K562 (cell line): ENCODE measurements at regions not wholly inside any gene's neighbourhood (a gene's known extent, or its start where the extent isn't known, plus 50 kb on each side); places are given as distances from the start of the nearest gene placed in this dataset.

ENCODE experiments used
- ATAC-seq: fragments of 200-7000 bp; cut with Tn5 transposase; 3 replicates; pipeline ENCODE4 v1.9.1; 2020; ENCODE audit warnings: moderate library complexity
- BruUV-seq: library from RNA; stranded (reverse); fragments of 400-500 nt; replicated peaks from 2 replicates; lab custom pipeline; 2021; lab: Mats Ljungman, UMichigan
- CTCF ChIA-PET: fragments of 300-600 bp; formaldehyde crosslinking; extraction: SDS; loops from one replicate; lab custom pipeline; 2021; ENCODE audit warnings: low intra/inter-chr PET ratio; lab: Yijun Ruan, JAX
- POLR2A ChIA-PET: fragments of 300-600, 350-650 bp; sonication (Branson Sonifier 250); formaldehyde crosslinking; extraction: SDS; loops from one replicate; lab custom pipeline; 2021; ENCODE audit warnings: antibody characterized with exemption, inconsistent platforms; lab: Yijun Ruan, JAX
- DNase-seq, 4 experiments: peaks; one replicate each; pipeline versions ENCODE4 v3.0.0 to v3.0.0-alpha.2; 2011 to 2018; ENCODE audit warnings: low spot score in 3 of 4, mixed read lengths in 3 of 4; ENCODE audit errors: extremely low read depth in 1 of 4
- FAIRE-seq: peaks from 2 replicates; lab custom pipeline; 2011; peaks lifted over from hg19 to GRCh38; lab: Jason Lieb, UNC
- H2AFZ ChIP-seq: 2 replicates; pipeline ENCODE4 v1.6.0; 2011; ENCODE audit warnings: low read depth, low read length, control low read depth, inconsistent platforms
- H3K27ac ChIP-seq: fragments of 200-600 bp; 3 replicates; pipeline ENCODE4 v1.8.0; 2011; ENCODE audit warnings: low read depth, mild to moderate bottlenecking, control low read depth, inconsistent platforms, low read length, moderate library complexity, mixed read lengths; ENCODE audit errors: extremely low read depth
- H3K27me3 ChIP-seq, 2 experiments: fragments of 300-600 bp in 1 of 2; 2 replicates in 1 of 2; 3 replicates in 1 of 2; pipeline versions ENCODE4 v1.6.0 to v1.8.0; 2011; ENCODE audit warnings: inconsistent platforms in 2 of 2, low read length in 2 of 2, mild to moderate bottlenecking in 1 of 2, mixed read lengths in 1 of 2, moderate library complexity in 1 of 2; ENCODE audit not compliant: control insufficient read depth in 2 of 2, insufficient read depth in 2 of 2
- H3K36me3 ChIP-seq: fragments of 300-600 bp; 3 replicates; pipeline ENCODE4 v1.8.0; 2011; ENCODE audit warnings: mild to moderate bottlenecking, low read length, inconsistent platforms; ENCODE audit not compliant: control insufficient read depth, insufficient read depth
- H3K4me1 ChIP-seq, 2 experiments: fragments of 200-600 bp in 1 of 2; replicated peaks in 1 of 2; 2 replicates in 1 of 2; 3 replicates in 1 of 2; pipeline versions ENCODE4 v1.5.1 to v1.8.0; 2011; ENCODE audit warnings: inconsistent platforms in 2 of 2, low read length in 2 of 2, mild to moderate bottlenecking in 1 of 2, mixed read lengths in 1 of 2, moderate library complexity in 1 of 2; ENCODE audit not compliant: control insufficient read depth in 2 of 2, insufficient read depth in 2 of 2
- H3K4me2 ChIP-seq: 2 replicates; pipeline ENCODE4 v1.6.1; 2011; ENCODE audit warnings: low read length, control low read depth, inconsistent platforms, mixed read lengths; ENCODE audit not compliant: insufficient read depth
- H3K4me3 ChIP-seq: fragments of 200-600 bp; sonication (generic), shearing (Covaris generic); 2 replicates; pipeline ENCODE4 v1.5.1; 2016; ENCODE audit warnings: control low read depth, inconsistent platforms
- H3K79me2 ChIP-seq: fragments of 200-600 bp; 3 replicates; pipeline ENCODE4 v1.8.0; 2011; ENCODE audit warnings: low read length, inconsistent platforms; ENCODE audit not compliant: control insufficient read depth, insufficient read depth
- H3K9ac ChIP-seq, 2 experiments: 2 replicates each; pipeline versions ENCODE4 v1.6.0 to v1.6.1; 2011; ENCODE audit warnings: low read depth in 2 of 2, low read length in 2 of 2, control low read depth in 1 of 2, inconsistent platforms in 1 of 2, mild to moderate bottlenecking in 1 of 2, mixed read lengths in 1 of 2; ENCODE audit not compliant: insufficient read depth in 1 of 2
- H3K9me1 ChIP-seq: one replicate; pipeline ENCODE4 v1.6.0; 2011; ENCODE audit warnings: inconsistent platforms, mild to moderate bottlenecking, low read length, moderate library complexity; ENCODE audit not compliant: control insufficient read depth, insufficient read depth
- H3K9me3 ChIP-seq: replicated peaks from 2 replicates; pipeline ENCODE4 v1.5.1; 2011; ENCODE audit warnings: low read depth, low read length, inconsistent platforms; ENCODE audit not compliant: control insufficient read depth, insufficient read depth
- H4K20me1 ChIP-seq: replicated peaks from 2 replicates; pipeline ENCODE4 v1.6.1; 2011; ENCODE audit warnings: low read length, inconsistent platforms, mixed read lengths; ENCODE audit not compliant: control insufficient read depth, insufficient read depth
- ARNT ChIP-seq, 2 experiments: fragments of 450-650 bp; IDR thresholded peaks; 2 replicates each; pipeline ENCODE4 v1.6.1; 2016; ENCODE audit warnings: mild to moderate bottlenecking in 1 of 2
- BRCA1 ChIP-seq, 2 experiments: fragments of 450-650 bp in 1 of 2; sonication (generic) in 1 of 2; formaldehyde crosslinking in 1 of 2; IDR thresholded peaks; 2 replicates each; pipeline versions ENCODE4 v1.5.0 to v1.6.1; 2017 to 2020; ENCODE audit warnings: mild to moderate bottlenecking in 1 of 2, missing genetic modification reagents in 1 of 2
- C11orf30 ChIP-seq: fragments of 450-650 bp; IDR thresholded peaks from 2 replicates; pipeline ENCODE4 v1.6.1; 2016; ENCODE audit warnings: low read depth, mild to moderate bottlenecking
- CHD2 ChIP-seq: IDR thresholded peaks from 2 replicates; pipeline ENCODE4 v1.6.1; 2011; ENCODE audit warnings: low read depth, low read length
- CTBP1 ChIP-seq: fragments of 450-650 bp; IDR thresholded peaks from 2 replicates; pipeline ENCODE4 v1.6.1; 2016; ENCODE audit warnings: borderline replicate concordance
- CTCFL ChIP-seq: IDR thresholded peaks from 2 replicates; pipeline ENCODE4 v1.6.1; 2011; ENCODE audit warnings: borderline replicate concordance, low read depth, mild to moderate bottlenecking, moderate library complexity, low read length; ENCODE audit not compliant: insufficient read depth, poor library complexity, severe bottlenecking
- E2F1 ChIP-seq: sonication (generic); formaldehyde crosslinking; IDR thresholded peaks from 2 replicates; pipeline ENCODE4 v1.8.1; 2023; ENCODE audit warnings: mild to moderate bottlenecking, missing genetic modification reagents, moderate library complexity
- HMGN3 ChIP-seq: IDR thresholded peaks from 2 replicates; pipeline ENCODE4 v1.6.1; 2011; ENCODE audit warnings: borderline replicate concordance, low read depth, mild to moderate bottlenecking, mixed read lengths, low read length; ENCODE audit not compliant: insufficient read length; ENCODE audit errors: extremely low read depth
- MAFF ChIP-seq: IDR thresholded peaks from 2 replicates; pipeline ENCODE4 v1.6.1; 2012; ENCODE audit warnings: low read length, improper control_type of control experiment
- MAFG ChIP-seq: fragments of 450-650 bp; conservative IDR thresholded peaks from 2 replicates; pipeline ENCODE4 v1.6.1; 2016; ENCODE audit warnings: missing genetic modification characterization, missing compliant biosample characterization
- MAFK ChIP-seq: IDR thresholded peaks from 2 replicates; pipeline ENCODE4 v1.6.1; 2011; ENCODE audit warnings: low read length, improper control_type of control experiment
- MCM2 ChIP-seq: fragments of 450-650 bp; IDR thresholded peaks from 2 replicates; pipeline ENCODE4 v1.6.1; 2017; ENCODE audit warnings: low read depth, mild to moderate bottlenecking
- SRSF1 ChIP-seq: fragments of 200-400 bp; formaldehyde crosslinking; IDR thresholded peaks from 2 replicates; pipeline ENCODE4 v1.6.1; 2017; ENCODE audit warnings: mild to moderate bottlenecking, low read depth, low read length, moderate library complexity
- ZKSCAN1 ChIP-seq: fragments of 150-350 bp; IDR thresholded peaks from 2 replicates; pipeline ENCODE4 v1.6.1; 2016; ENCODE audit warnings: low read depth, low read length
- ZNF316 ChIP-seq: fragments of 450-650 bp; IDR thresholded peaks from 2 replicates; pipeline ENCODE4 v1.6.1; 2016
- ZNF41 ChIP-seq: fragments of 250-450 bp; sonication (Bioruptor Pico); conservative IDR thresholded peaks from 2 replicates; pipeline ENCODE4 v1.4.0; 2020; ENCODE audit warnings: mild to moderate bottlenecking
- ZNF707 ChIP-seq: fragments of 250-450 bp; sonication (Bioruptor Pico); conservative IDR thresholded peaks from 2 replicates; pipeline ENCODE4 v1.8.0; 2022; ENCODE audit warnings: inconsistent platforms, mild to moderate bottlenecking, moderate library complexity
- WGBS: fragments of 100-300 bp; shearing (Covaris generic); methylation state at CpG from one replicate; pipeline ENCODE4 v1.1.6; 2016; ENCODE audit warnings: low coverage, mixed read lengths; ENCODE audit not compliant: insufficient coverage; ENCODE audit errors: missing lambda C conversion rate; 5-methylcytosine and 5-hydroxymethylcytosine counted together
- in situ Hi-C: fragments of 300-500 bp; cut with MboI; formaldehyde crosslinking; loops from 4 replicates; pipeline ENCODE4 v1.15.0; 2018; ENCODE audit warnings: inconsistent platforms, mixed read lengths
- intact Hi-C: fragments of 100-400 bp; cut with micrococcal nuclease; formaldehyde crosslinking; loops from 2 replicates; pipeline ENCODE4 v1.14.2; 2022

GRCh38 chr4:145248502-145248901 is 68.1 kb upstream of the OTUD4 start:
- 0% methylated on average over 1 of the region's 1 CpG for WGBS
- Histone ChIP-seq H3K4me1 (no peaks in the 10 kb centered on the region), H3K27ac (no peak overlapping the region), H3K79me2 (no peaks in the 10 kb centered on the region), H3K4me2 (no peak overlapping the region), H3K36me3 (no peaks in the 10 kb centered on the region), H3K9me3 (no peaks in the 10 kb centered on the region), H3K9me1 (no peaks in the 10 kb centered on the region), H2AFZ (no peak overlapping the region), H3K4me3 (no peak overlapping the region), H3K9ac (no peak overlapping the region), H4K20me1 (no peaks in the 10 kb centered on the region; the same call in 1 of the 2 replicates), H3K27me3 (peaks cover 5 to 17% of the 10 kb centered on the region in 2 experiments; a peak in 2 of 5 replicates)
- intact Hi-C loops, result no loop called here
- DNase-seq (no peak), FAIRE-seq (no peak), ATAC-seq (no peak)
- no TSS peak for BruUV-seq
- ChIA-PET CTCF (no interaction called here), POLR2A (interaction anchor here (0.5 kb wide), 1 partner anchor 23 kb away, joined by 4 read pairs; no protein-coding TSS in a partner anchor)
- in situ Hi-C loops, result loop anchor here (25.0 kb wide), 1 partner anchor 314 kb away; no protein-coding TSS in a partner anchor
- TF ChIP-seq MCM2, result no peak
- no peak for TF ChIP-seq SRSF1
- TF ChIP-seq ZNF707 (CRISPR knock-in tag), result no peak
- TF ChIP-seq ZNF316, result peak; percentile 75
- no peak for TF ChIP-seq CHD2
- TF ChIP-seq CTBP1, result no peak
- no peak for TF ChIP-seq ZKSCAN1
- no peak for TF ChIP-seq E2F1 (CRISPR knock-in tag)
- no peak for TF ChIP-seq BRCA1 (IDR thresholded peaks at IDR 0.05)
- TF ChIP-seq BRCA1 (CRISPR knock-in tag; IDR thresholded peaks at IDR 0.05), result no peak
- TF ChIP-seq ARNT (IDR thresholded peaks at IDR 0.05), result no peak
- peak; percentile 48 for TF ChIP-seq MAFG (tag)
- peak; percentile 61 for TF ChIP-seq MAFF
- TF ChIP-seq CTCFL, result no peak
- no peak for TF ChIP-seq HMGN3
- TF ChIP-seq MAFK, result peak; percentile 35; the same call in 1 of the 2 replicates
- peak; percentile 59 for TF ChIP-seq C11orf30
- TF ChIP-seq ZNF41 (CRISPR knock-in tag), result no peak
